ENCODE measurements at regions not wholly inside any gene's neighbourhood (a gene's known extent, or its start where the extent isn't known, plus 50 kb on each side); places are given as distances from the start of the nearest gene placed in this dataset.

DNA sequence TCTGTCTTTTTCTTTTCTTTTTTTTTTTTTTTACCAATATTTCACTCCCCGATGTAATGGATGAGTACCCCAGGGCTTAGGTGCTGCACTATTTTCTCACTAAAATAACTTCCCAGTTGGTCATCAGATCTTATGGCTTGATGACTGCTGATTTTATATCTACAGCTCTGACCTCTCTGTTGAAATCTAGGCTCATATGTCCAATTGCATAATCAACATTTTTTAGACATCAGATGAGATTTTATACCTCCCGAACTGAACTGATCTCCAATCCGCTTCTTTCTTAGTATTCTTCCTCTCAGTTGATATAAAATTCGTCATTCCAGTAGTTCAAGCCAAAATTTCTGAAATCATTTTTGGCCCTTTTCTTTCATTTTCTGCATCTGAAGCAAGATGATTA is 1236.5 kb downstream of the SLC16A7 start:
- no peak for ATAC-seq
- H3K36me3 Mint-ChIP-seq: no peaks in the 10 kb centered on the region
- H3K9me3 Mint-ChIP-seq: 0 out of 2 replicates have a peak, but pooled peaks cover 3% of the 10 kb centered on the region
- H3K27me3 Mint-ChIP-seq (ENCODE audit: low read depth): no peaks in the 10 kb centered on the region
- POLR2A ChIA-PET: no interaction called here
- no peak overlapping the region for H3K27ac Mint-ChIP-seq
- no peak for TF ChIP-seq CREB1 (CRISPR knock-in tag; IDR thresholded peaks at IDR 0.05)
- no peak for TF ChIP-seq CREM (CRISPR knock-in tag; IDR thresholded peaks at IDR 0.05)
- no peak for TF ChIP-seq ZNF263 (CRISPR knock-in tag; IDR thresholded peaks at IDR 0.05; ENCODE audit: low read depth)
- TF ChIP-seq ZNF121 (CRISPR knock-in tag; IDR thresholded peaks at IDR 0.05): no peak
- no peak for TF ChIP-seq RORB (CRISPR knock-in tag; IDR thresholded peaks at IDR 0.05)
- TF ChIP-seq, protein P1, sequence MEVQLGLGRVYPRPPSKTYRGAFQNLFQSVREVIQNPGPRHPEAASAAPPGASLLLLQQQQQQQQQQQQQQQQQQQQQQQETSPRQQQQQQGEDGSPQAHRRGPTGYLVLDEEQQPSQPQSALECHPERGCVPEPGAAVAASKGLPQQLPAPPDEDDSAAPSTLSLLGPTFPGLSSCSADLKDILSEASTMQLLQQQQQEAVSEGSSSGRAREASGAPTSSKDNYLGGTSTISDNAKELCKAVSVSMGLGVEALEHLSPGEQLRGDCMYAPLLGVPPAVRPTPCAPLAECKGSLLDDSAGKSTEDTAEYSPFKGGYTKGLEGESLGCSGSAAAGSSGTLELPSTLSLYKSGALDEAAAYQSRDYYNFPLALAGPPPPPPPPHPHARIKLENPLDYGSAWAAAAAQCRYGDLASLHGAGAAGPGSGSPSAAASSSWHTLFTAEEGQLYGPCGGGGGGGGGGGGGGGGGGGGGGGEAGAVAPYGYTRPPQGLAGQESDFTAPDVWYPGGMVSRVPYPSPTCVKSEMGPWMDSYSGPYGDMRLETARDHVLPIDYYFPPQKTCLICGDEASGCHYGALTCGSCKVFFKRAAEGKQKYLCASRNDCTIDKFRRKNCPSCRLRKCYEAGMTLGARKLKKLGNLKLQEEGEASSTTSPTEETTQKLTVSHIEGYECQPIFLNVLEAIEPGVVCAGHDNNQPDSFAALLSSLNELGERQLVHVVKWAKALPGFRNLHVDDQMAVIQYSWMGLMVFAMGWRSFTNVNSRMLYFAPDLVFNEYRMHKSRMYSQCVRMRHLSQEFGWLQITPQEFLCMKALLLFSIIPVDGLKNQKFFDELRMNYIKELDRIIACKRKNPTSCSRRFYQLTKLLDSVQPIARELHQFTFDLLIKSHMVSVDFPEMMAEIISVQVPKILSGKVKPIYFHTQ (CRISPR knock-in tag; IDR thresholded peaks at IDR 0.05): no peak
- TF ChIP-seq ZNF396 (CRISPR knock-in tag; IDR thresholded peaks at IDR 0.05; ENCODE audit: borderline replicate concordance): no peak
- TF ChIP-seq, protein P2, sequence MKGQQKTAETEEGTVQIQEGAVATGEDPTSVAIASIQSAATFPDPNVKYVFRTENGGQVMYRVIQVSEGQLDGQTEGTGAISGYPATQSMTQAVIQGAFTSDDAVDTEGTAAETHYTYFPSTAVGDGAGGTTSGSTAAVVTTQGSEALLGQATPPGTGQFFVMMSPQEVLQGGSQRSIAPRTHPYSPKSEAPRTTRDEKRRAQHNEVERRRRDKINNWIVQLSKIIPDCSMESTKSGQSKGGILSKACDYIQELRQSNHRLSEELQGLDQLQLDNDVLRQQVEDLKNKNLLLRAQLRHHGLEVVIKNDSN (CRISPR knock-in tag; IDR thresholded peaks at IDR 0.05): no peak
- TF ChIP-seq SMAD4 (CRISPR knock-in tag; IDR thresholded peaks at IDR 0.05): no peak
- TF ChIP-seq KAT7 (CRISPR knock-in tag; IDR thresholded peaks at IDR 0.05; ENCODE audit: borderline replicate concordance): no peak
- no peak for TF ChIP-seq NFATC4 (CRISPR knock-in tag; IDR thresholded peaks at IDR 0.05)
- TF ChIP-seq, protein P3, sequence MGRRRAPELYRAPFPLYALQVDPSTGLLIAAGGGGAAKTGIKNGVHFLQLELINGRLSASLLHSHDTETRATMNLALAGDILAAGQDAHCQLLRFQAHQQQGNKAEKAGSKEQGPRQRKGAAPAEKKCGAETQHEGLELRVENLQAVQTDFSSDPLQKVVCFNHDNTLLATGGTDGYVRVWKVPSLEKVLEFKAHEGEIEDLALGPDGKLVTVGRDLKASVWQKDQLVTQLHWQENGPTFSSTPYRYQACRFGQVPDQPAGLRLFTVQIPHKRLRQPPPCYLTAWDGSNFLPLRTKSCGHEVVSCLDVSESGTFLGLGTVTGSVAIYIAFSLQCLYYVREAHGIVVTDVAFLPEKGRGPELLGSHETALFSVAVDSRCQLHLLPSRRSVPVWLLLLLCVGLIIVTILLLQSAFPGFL (CRISPR knock-in tag; IDR thresholded peaks at IDR 0.05; ENCODE audit: borderline replicate concordance): no peak
- TF ChIP-seq, protein P4, sequence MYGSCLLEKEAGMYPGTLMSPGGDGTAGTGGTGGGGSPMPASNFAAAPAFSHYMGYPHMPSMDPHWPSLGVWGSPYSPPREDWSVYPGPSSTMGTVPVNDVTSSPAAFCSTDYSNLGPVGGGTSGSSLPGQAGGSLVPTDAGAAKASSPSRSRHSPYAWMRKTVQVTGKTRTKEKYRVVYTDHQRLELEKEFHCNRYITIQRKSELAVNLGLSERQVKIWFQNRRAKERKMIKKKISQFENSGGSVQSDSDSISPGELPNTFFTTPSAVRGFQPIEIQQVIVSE (CRISPR knock-in tag; IDR thresholded peaks at IDR 0.05; ENCODE audit: borderline replicate concordance): no peak
- no peak for TF ChIP-seq ZNF423 (CRISPR knock-in tag; IDR thresholded peaks at IDR 0.05)
- CTCF ChIA-PET: no interaction called here
- H3K4me1 Mint-ChIP-seq: peaks cover 19% of the 10 kb centered on the region
- no peak for DNase-seq (ENCODE audit: low spot score)
- H3K4me3 Mint-ChIP-seq: no peak overlapping the region

DNA sequence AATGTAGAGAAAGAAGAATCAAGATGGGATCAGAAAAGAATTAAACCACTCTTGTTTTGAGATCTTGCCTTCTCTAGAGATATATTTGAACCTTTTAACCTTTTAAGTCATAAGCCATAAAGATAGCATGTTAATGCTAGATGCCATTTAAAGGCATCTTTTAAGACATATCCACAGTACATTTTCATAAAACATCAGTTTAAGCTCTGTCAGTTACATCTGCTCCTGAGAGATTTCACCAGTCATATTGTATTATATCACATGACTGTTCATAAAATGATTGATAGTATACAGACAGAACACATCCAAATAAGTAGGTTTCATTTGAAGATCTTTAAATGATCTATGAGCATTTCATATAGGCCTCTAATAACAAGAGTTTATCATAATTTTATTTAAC is 1238.5 kb downstream of the SLC16A7 start:
- Mint-ChIP-seq H3K9me3 (0 out of 2 replicates have a peak, but pooled peaks cover 8% of the 10 kb centered on the region), H3K4me1 (peaks cover 19% of the 10 kb centered on the region)
- POLR2A ChIA-PET: no interaction called here

More for the DNA sequence above, 1238.5 kb downstream of the SLC16A7 start:
- no peak overlapping the region for H3K27ac Mint-ChIP-seq
- CTCF ChIA-PET: no interaction called here
- DNase-seq (ENCODE audit: low spot score): no peak
- no peaks in the 10 kb centered on the region for H3K36me3 Mint-ChIP-seq
- no peak for ATAC-seq
- TF ChIP-seq NFYB (CRISPR knock-in tag; conservative IDR thresholded peaks at IDR 0.05; ENCODE audit: low read depth) (no peak), TP53 (CRISPR knock-in tag; IDR thresholded peaks at IDR 0.05) (no peak), ZNF263 (CRISPR knock-in tag; IDR thresholded peaks at IDR 0.05; ENCODE audit: low read depth) (no peak), NFATC4 (CRISPR knock-in tag; IDR thresholded peaks at IDR 0.05) (no peak), TEAD1 (CRISPR knock-in tag; IDR thresholded peaks at IDR 0.05) (no peak), OVOL2 (CRISPR knock-in tag; IDR thresholded peaks at IDR 0.05; ENCODE audit: borderline replicate concordance) (no peak), CREB1 (CRISPR knock-in tag; IDR thresholded peaks at IDR 0.05) (no peak), GABPB1 (CRISPR knock-in tag; IDR thresholded peaks at IDR 0.05) (no peak), CREM (CRISPR knock-in tag; IDR thresholded peaks at IDR 0.05) (no peak), EMX1 (CRISPR knock-in tag; IDR thresholded peaks at IDR 0.05) (no peak), ESRRA (CRISPR knock-in tag; IDR thresholded peaks at IDR 0.05; ENCODE audit: borderline replicate concordance) (no peak)
- TF ChIP-seq, protein P5, sequence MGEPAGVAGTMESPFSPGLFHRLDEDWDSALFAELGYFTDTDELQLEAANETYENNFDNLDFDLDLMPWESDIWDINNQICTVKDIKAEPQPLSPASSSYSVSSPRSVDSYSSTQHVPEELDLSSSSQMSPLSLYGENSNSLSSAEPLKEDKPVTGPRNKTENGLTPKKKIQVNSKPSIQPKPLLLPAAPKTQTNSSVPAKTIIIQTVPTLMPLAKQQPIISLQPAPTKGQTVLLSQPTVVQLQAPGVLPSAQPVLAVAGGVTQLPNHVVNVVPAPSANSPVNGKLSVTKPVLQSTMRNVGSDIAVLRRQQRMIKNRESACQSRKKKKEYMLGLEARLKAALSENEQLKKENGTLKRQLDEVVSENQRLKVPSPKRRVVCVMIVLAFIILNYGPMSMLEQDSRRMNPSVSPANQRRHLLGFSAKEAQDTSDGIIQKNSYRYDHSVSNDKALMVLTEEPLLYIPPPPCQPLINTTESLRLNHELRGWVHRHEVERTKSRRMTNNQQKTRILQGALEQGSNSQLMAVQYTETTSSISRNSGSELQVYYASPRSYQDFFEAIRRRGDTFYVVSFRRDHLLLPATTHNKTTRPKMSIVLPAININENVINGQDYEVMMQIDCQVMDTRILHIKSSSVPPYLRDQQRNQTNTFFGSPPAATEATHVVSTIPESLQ (CRISPR knock-in tag; IDR thresholded peaks at IDR 0.05): no peak
- TF ChIP-seq, protein P6, sequence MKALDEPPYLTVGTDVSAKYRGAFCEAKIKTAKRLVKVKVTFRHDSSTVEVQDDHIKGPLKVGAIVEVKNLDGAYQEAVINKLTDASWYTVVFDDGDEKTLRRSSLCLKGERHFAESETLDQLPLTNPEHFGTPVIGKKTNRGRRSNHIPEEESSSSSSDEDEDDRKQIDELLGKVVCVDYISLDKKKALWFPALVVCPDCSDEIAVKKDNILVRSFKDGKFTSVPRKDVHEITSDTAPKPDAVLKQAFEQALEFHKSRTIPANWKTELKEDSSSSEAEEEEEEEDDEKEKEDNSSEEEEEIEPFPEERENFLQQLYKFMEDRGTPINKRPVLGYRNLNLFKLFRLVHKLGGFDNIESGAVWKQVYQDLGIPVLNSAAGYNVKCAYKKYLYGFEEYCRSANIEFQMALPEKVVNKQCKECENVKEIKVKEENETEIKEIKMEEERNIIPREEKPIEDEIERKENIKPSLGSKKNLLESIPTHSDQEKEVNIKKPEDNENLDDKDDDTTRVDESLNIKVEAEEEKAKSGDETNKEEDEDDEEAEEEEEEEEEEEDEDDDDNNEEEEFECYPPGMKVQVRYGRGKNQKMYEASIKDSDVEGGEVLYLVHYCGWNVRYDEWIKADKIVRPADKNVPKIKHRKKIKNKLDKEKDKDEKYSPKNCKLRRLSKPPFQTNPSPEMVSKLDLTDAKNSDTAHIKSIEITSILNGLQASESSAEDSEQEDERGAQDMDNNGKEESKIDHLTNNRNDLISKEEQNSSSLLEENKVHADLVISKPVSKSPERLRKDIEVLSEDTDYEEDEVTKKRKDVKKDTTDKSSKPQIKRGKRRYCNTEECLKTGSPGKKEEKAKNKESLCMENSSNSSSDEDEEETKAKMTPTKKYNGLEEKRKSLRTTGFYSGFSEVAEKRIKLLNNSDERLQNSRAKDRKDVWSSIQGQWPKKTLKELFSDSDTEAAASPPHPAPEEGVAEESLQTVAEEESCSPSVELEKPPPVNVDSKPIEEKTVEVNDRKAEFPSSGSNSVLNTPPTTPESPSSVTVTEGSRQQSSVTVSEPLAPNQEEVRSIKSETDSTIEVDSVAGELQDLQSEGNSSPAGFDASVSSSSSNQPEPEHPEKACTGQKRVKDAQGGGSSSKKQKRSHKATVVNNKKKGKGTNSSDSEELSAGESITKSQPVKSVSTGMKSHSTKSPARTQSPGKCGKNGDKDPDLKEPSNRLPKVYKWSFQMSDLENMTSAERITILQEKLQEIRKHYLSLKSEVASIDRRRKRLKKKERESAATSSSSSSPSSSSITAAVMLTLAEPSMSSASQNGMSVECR (CRISPR knock-in tag; IDR thresholded peaks at IDR 0.05; ENCODE audit: borderline replicate concordance): no peak
- TF ChIP-seq, protein P7, sequence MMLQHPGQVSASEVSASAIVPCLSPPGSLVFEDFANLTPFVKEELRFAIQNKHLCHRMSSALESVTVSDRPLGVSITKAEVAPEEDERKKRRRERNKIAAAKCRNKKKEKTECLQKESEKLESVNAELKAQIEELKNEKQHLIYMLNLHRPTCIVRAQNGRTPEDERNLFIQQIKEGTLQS (CRISPR knock-in tag; conservative IDR thresholded peaks at IDR 0.05): no peak
- H3K4me3 Mint-ChIP-seq: no peak overlapping the region
- no peaks in the 10 kb centered on the region for H3K27me3 Mint-ChIP-seq (ENCODE audit: low read depth)
